ENCODE measurements at regions not wholly inside any gene's neighbourhood (a gene's known extent, or its start where the extent isn't known, plus 50 kb on each side); places are given as distances from the start of the nearest gene placed in this dataset.

DNA sequence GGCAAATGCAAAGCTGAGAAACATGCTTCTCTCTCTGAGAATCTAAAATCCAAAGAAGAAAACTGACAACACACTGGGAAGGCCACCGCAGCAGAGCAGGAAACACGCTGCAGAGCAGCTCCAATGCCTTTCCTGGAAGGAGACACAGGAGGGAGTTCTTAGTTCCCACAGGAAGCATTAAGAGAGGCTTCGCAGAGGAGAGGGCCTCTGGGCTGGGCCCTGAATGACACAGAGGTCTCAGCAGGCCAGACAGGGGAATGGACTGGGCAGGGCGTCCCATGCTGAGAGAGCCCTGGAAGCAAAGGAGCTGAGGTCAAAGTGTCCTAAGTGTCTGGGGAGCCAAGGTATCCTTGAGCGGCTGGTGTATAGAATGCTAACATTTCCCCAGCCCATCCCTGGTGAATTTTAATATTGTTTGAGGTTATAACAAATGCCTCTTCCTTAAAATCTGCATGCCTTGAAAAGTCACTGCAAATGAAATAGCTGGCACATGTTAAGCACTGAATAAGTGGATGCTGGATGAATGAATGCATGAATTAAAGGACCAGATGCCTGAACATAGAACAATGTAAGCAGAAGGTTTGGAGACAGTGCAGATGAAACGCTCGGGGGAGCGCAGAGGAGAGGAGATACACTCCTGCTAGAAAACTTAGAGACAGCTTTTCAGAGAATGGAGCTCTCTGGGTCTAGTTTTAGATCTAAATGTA, 110.0 kb upstream of the SYNDIG1 start:
- TF ChIP-seq EP300 (IDR thresholded peaks at IDR 0.05) (no peak), POLR2A (IDR thresholded peaks at IDR 0.05) (no peak), POLR2AphosphoS5 (IDR thresholded peaks at IDR 0.05) (no peak)
- TF ChIP-seq, protein P1, sequence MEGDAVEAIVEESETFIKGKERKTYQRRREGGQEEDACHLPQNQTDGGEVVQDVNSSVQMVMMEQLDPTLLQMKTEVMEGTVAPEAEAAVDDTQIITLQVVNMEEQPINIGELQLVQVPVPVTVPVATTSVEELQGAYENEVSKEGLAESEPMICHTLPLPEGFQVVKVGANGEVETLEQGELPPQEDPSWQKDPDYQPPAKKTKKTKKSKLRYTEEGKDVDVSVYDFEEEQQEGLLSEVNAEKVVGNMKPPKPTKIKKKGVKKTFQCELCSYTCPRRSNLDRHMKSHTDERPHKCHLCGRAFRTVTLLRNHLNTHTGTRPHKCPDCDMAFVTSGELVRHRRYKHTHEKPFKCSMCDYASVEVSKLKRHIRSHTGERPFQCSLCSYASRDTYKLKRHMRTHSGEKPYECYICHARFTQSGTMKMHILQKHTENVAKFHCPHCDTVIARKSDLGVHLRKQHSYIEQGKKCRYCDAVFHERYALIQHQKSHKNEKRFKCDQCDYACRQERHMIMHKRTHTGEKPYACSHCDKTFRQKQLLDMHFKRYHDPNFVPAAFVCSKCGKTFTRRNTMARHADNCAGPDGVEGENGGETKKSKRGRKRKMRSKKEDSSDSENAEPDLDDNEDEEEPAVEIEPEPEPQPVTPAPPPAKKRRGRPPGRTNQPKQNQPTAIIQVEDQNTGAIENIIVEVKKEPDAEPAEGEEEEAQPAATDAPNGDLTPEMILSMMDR (IDR thresholded peaks at IDR 0.05) = no peak

All from upper lobe of left lung (tissue), 4 donors.